IMR-90 (cell line): ENCODE measurements at regions not wholly inside any gene's neighbourhood (a gene's known extent, or its start where the extent isn't known, plus 50 kb on each side); places are given as distances from the start of the nearest gene placed in this dataset.

Source experiments
- ATAC-seq: fragments of 200-7000 bp; cut with Tn5 transposase; 2 replicates; pipeline ENCODE4 v1.9.1; 2020; ENCODE audit warnings: low read depth, mild to moderate bottlenecking, moderate library complexity
- BruUV-seq: library from RNA; stranded (reverse); fragments of 400-500 nt; replicated peaks from 2 replicates; lab custom pipeline; 2021; lab: Mats Ljungman, UMichigan
- CTCF ChIA-PET: fragments of 300-600 bp; formaldehyde crosslinking; extraction: SDS; loops from one replicate; lab custom pipeline; 2021; ENCODE audit warnings: antibody characterized with exemption; lab: Yijun Ruan, JAX
- POLR2A ChIA-PET: fragments of 300-600 bp; sonication (Branson Sonifier 250); formaldehyde crosslinking; loops from one replicate; lab custom pipeline; 2022; ENCODE audit warnings: antibody characterized with exemption; ENCODE audit not compliant: unreplicated experiment; lab: Charles Lee
- DNase-seq: peaks from one replicate; pipeline ENCODE4 v3.0.0; 2013
- H2AFZ ChIP-seq: replicated peaks from 2 replicates; pipeline ENCODE3; 2013; ENCODE audit warnings: low read length, mild to moderate bottlenecking; ENCODE audit not compliant: poor library complexity
- H2AK5ac ChIP-seq: 2 replicates; pipeline ENCODE4 v1.6.1; 2013; ENCODE audit warnings: low read depth, low read length, inconsistent platforms
- H2AK9ac ChIP-seq: replicated peaks from 2 replicates; pipeline ENCODE3; 2013; ENCODE audit warnings: mild to moderate bottlenecking, low read depth, low read length, moderate library complexity; ENCODE audit not compliant: poor library complexity
- H2BK120ac ChIP-seq: 2 replicates; pipeline ENCODE4 v1.6.1; 2013; ENCODE audit warnings: low read depth, low read length, inconsistent platforms
- H2BK15ac ChIP-seq: 3 replicates; pipeline ENCODE4 v1.6.1; 2013; ENCODE audit warnings: low read depth, low read length, inconsistent platforms
- H2BK20ac ChIP-seq: 2 replicates; pipeline ENCODE4 v1.6.1; 2013; ENCODE audit warnings: low read depth, mild to moderate bottlenecking, inconsistent platforms, low read length, moderate library complexity
- H2BK5ac ChIP-seq: 2 replicates; pipeline ENCODE4 v1.6.1; 2013; ENCODE audit warnings: mild to moderate bottlenecking, low read depth, low read length, inconsistent platforms; ENCODE audit not compliant: poor library complexity, severe bottlenecking
- H3K14ac ChIP-seq: replicated peaks from 2 replicates; pipeline ENCODE4 v1.6.1; 2013; ENCODE audit warnings: low read depth, low read length, inconsistent platforms
- H3K18ac ChIP-seq: 2 replicates; pipeline ENCODE4 v1.6.1; 2013; ENCODE audit warnings: low read depth, low read length, control low read depth
- H3K23ac ChIP-seq: 2 replicates; pipeline ENCODE4 v1.6.1; 2013; ENCODE audit warnings: low read depth, low read length, inconsistent platforms
- H3K27ac ChIP-seq: 2 replicates; pipeline ENCODE4 v1.5.1; 2013; ENCODE audit warnings: mild to moderate bottlenecking, control low read depth, low read length; ENCODE audit not compliant: insufficient read depth
- H3K27me3 ChIP-seq: 2 replicates; pipeline ENCODE4 v1.6.1; 2013; ENCODE audit warnings: low read length; ENCODE audit not compliant: control insufficient read depth, insufficient read depth
- H3K36me3 ChIP-seq: 2 replicates; pipeline ENCODE4 v1.6.1; 2013; ENCODE audit warnings: low read length, mixed read lengths; ENCODE audit not compliant: control insufficient read depth, insufficient read depth
- H3K4ac ChIP-seq: 2 replicates; pipeline ENCODE4 v1.6.1; 2013; ENCODE audit warnings: low read depth, low read length, inconsistent platforms
- H3K4me1 ChIP-seq: 2 replicates; pipeline ENCODE4 v1.6.1; 2013; ENCODE audit warnings: low read length, mixed read lengths; ENCODE audit not compliant: control insufficient read depth, insufficient read depth
- H3K4me2 ChIP-seq: 2 replicates; pipeline ENCODE4 v1.6.1; 2013; ENCODE audit warnings: low read depth, mild to moderate bottlenecking, control low read depth, low read length, moderate library complexity
- H3K4me3 ChIP-seq: 2 replicates; pipeline ENCODE4 v1.5.1; 2013; ENCODE audit warnings: low read depth, mild to moderate bottlenecking, control low read depth, low read length, moderate library complexity; ENCODE audit not compliant: insufficient read depth
- H3K56ac ChIP-seq: 2 replicates; pipeline ENCODE4 v1.6.1; 2013; ENCODE audit warnings: low read length, inconsistent platforms; ENCODE audit not compliant: insufficient read depth; ENCODE audit errors: extremely low read depth
- H3K79me1 ChIP-seq, 2 experiments: 2 replicates each; pipeline ENCODE4 v1.6.1; 2013; ENCODE audit warnings: low read length in 2 of 2, inconsistent platforms in 1 of 2, low read depth in 1 of 2
- H3K9ac ChIP-seq: 2 replicates; pipeline ENCODE4 v1.6.1; 2013; ENCODE audit warnings: low read depth, low read length, control low read depth
- H3K9me1 ChIP-seq: 2 replicates; pipeline ENCODE4 v1.6.1; 2013; ENCODE audit warnings: low read length, inconsistent platforms; ENCODE audit not compliant: insufficient read depth
- H3K9me3 ChIP-seq: 2 replicates; pipeline ENCODE4 v1.6.1; 2013; ENCODE audit warnings: low read length; ENCODE audit not compliant: control insufficient read depth, insufficient read depth
- H4K20me1 ChIP-seq: 2 replicates; pipeline ENCODE4 v1.6.1; 2013; ENCODE audit warnings: low read length, inconsistent platforms; ENCODE audit not compliant: insufficient read depth
- H4K5ac ChIP-seq: 2 replicates; pipeline ENCODE4 v1.6.1; 2013; ENCODE audit warnings: mild to moderate bottlenecking, low read depth, low read length, control low read depth
- H4K8ac ChIP-seq, 2 experiments: 2 replicates each; pipeline ENCODE4 v1.6.1; 2013; ENCODE audit warnings: low read depth in 2 of 2, low read length in 2 of 2, control low read depth in 1 of 2, inconsistent platforms in 1 of 2
- H4K91ac ChIP-seq: 2 replicates; pipeline ENCODE4 v1.6.1; 2013; ENCODE audit warnings: low read depth, low read length, inconsistent platforms; ENCODE audit not compliant: insufficient read depth
- BHLHE40 ChIP-seq: fragments of 150-350 bp; IDR thresholded peaks from 2 replicates; pipeline ENCODE4 v1.6.1; 2016; ENCODE audit warnings: mild to moderate bottlenecking, low read depth, low read length
- CEBPB ChIP-seq: IDR thresholded peaks from 2 replicates; pipeline ENCODE4 v1.6.1; 2012; ENCODE audit warnings: low read depth, low read length, improper control_type of control experiment
- CHD1 ChIP-seq: IDR thresholded peaks from 2 replicates; pipeline ENCODE4 v1.6.1; 2012; ENCODE audit warnings: low read depth, low read length, improper control_type of control experiment
- FOS ChIP-seq: fragments of 150-350 bp; IDR thresholded peaks from 2 replicates; pipeline ENCODE4 v1.6.1; 2016; ENCODE audit warnings: low read depth, low read length
- MAZ ChIP-seq: IDR thresholded peaks from 2 replicates; pipeline ENCODE4 v1.6.1; 2012; ENCODE audit warnings: low read depth, mild to moderate bottlenecking, low read length, improper control_type of control experiment, moderate library complexity, borderline replicate concordance
- NFE2L2 ChIP-seq: fragments of 150-350 bp; IDR thresholded peaks from 2 replicates; pipeline ENCODE4 v1.6.1; 2016; ENCODE audit warnings: low read depth, mild to moderate bottlenecking, low read length
- POLR2A ChIP-seq: IDR thresholded peaks from 2 replicates; pipeline ENCODE4 v1.6.1; 2012; ENCODE audit warnings: mild to moderate bottlenecking, low read depth, low read length
- RCOR1 ChIP-seq: IDR thresholded peaks from 2 replicates; pipeline ENCODE4 v1.6.1; 2012; ENCODE audit warnings: mild to moderate bottlenecking, low read length, improper control_type of control experiment; ENCODE audit not compliant: insufficient replicate concordance
- RFX5 ChIP-seq: IDR thresholded peaks from 2 replicates; pipeline ENCODE4 v1.8.0; 2012; ENCODE audit warnings: low read depth, mild to moderate bottlenecking, low read length, moderate library complexity
- SMC3 ChIP-seq: fragments of 150-350 bp; IDR thresholded peaks from 2 replicates; pipeline ENCODE4 v1.6.1; 2016; ENCODE audit warnings: low read depth, mild to moderate bottlenecking, antibody characterized with exemption, low read length, moderate library complexity
- USF2 ChIP-seq: fragments of 150-350 bp; IDR thresholded peaks from 2 replicates; pipeline ENCODE4 v1.6.1; 2017; ENCODE audit warnings: mild to moderate bottlenecking, antibody characterized with exemption, low read length, low read depth
- WGBS, 2 experiments: methylation state at CpG; one replicate each; pipeline versions ENCODE4 v1.1.5 to v1.1.7; 2013; ENCODE audit warnings: missing lambda C conversion rate in 2 of 2; ENCODE audit not compliant: insufficient read length in 1 of 2; ENCODE audit errors: extremely low coverage in 2 of 2; 5-methylcytosine and 5-hydroxymethylcytosine counted together
- dilution Hi-C: fragments of 300-500 bp; cut with HindIII; formaldehyde crosslinking; loops from one replicate; pipeline ENCODE4 v1.14.3; 2018; ENCODE audit warnings: low sequenced_read_pairs; ENCODE audit not compliant: unreplicated experiment
- in situ Hi-C: fragments of 300-500 bp; cut with MboI; formaldehyde crosslinking; loops from 3 replicates; pipeline ENCODE4 v1.14.3; 2019; ENCODE audit warnings: low sequenced_read_pairs, inconsistent platforms, mixed read lengths
- intact Hi-C: fragments of 100-400 bp; cut with micrococcal nuclease; formaldehyde crosslinking; loops from 2 replicates; pipeline ENCODE4 v1.10.0; 2022
- TF ChIP-seq, protein P1 (sequence below): conservative IDR thresholded peaks from 2 replicates; pipeline ENCODE4 v1.5.1; 2012; ENCODE audit warnings: mild to moderate bottlenecking, low read depth, low read length, improper control_type of control experiment

- no peak overlapping the region for H2BK5ac ChIP-seq
- intact Hi-C loops (no loop called here), dilution Hi-C loops (no loop called here), in situ Hi-C loops (no loop called here)
- H3K56ac ChIP-seq = no peak overlapping the region
- H4K91ac ChIP-seq = no peak overlapping the region
- no peaks in the 10 kb centered on the region for H3K4me1 ChIP-seq
- H4K20me1 ChIP-seq = no peaks in the 10 kb centered on the region
- H3K23ac ChIP-seq = no peak overlapping the region
- TF ChIP-seq BHLHE40 (no peak), RCOR1 (no peak), RFX5 (no peak), CEBPB (no peak), MAZ (no peak), POLR2A (no peak), CHD1 (no peak), USF2 (no peak), SMC3 (no peak), NFE2L2 (no peak), FOS (no peak)
- TF ChIP-seq, protein P1, sequence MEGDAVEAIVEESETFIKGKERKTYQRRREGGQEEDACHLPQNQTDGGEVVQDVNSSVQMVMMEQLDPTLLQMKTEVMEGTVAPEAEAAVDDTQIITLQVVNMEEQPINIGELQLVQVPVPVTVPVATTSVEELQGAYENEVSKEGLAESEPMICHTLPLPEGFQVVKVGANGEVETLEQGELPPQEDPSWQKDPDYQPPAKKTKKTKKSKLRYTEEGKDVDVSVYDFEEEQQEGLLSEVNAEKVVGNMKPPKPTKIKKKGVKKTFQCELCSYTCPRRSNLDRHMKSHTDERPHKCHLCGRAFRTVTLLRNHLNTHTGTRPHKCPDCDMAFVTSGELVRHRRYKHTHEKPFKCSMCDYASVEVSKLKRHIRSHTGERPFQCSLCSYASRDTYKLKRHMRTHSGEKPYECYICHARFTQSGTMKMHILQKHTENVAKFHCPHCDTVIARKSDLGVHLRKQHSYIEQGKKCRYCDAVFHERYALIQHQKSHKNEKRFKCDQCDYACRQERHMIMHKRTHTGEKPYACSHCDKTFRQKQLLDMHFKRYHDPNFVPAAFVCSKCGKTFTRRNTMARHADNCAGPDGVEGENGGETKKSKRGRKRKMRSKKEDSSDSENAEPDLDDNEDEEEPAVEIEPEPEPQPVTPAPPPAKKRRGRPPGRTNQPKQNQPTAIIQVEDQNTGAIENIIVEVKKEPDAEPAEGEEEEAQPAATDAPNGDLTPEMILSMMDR = no peak
- no peak overlapping the region for H3K9ac ChIP-seq
- no peak overlapping the region for H3K18ac ChIP-seq
- no peak overlapping the region for H3K14ac ChIP-seq
- no peak overlapping the region for H4K8ac ChIP-seq
- BruUV-seq = no TSS peak
- no peak overlapping the region for H3K4ac ChIP-seq
- no peak overlapping the region for H3K4me2 ChIP-seq
- H3K36me3 ChIP-seq = no peaks in the 10 kb centered on the region
- H3K4me3 ChIP-seq = no peak overlapping the region
- H2BK15ac ChIP-seq = no peak overlapping the region
- no peaks in the 10 kb centered on the region for H3K9me1 ChIP-seq
- H4K5ac ChIP-seq = no peak overlapping the region
- H3K79me1 ChIP-seq = no peaks in the 10 kb centered on the region
- DNase-seq = no peak
- no peak overlapping the region for H2BK20ac ChIP-seq
- no peak for ATAC-seq
- no peak overlapping the region for H2BK120ac ChIP-seq
- WGBS, 2 experiments = no CpG with 5 or more reads among the region's 2 CpGs
- peaks cover 5% of the 10 kb centered on the region for H3K9me3 ChIP-seq
- no peak overlapping the region for H2AK9ac ChIP-seq
- no peaks in the 10 kb centered on the region for H3K27me3 ChIP-seq
- no peak overlapping the region for H3K27ac ChIP-seq
- H2AFZ ChIP-seq = no peak overlapping the region
- no peak overlapping the region for H2AK5ac ChIP-seq
- CTCF ChIA-PET = interaction anchor here (0.7 kb wide), 1 partner anchor 358 kb away, joined by 3 read pairs; no protein-coding TSS in a partner anchor
- POLR2A ChIA-PET = no interaction called here
Observed at GRCh38 chr15:24150542-24150941, 463.4 kb upstream of the NDN start.
